ENCODE measurements at regions not wholly inside any gene's neighbourhood (a gene's known extent, or its start where the extent isn't known, plus 50 kb on each side); places are given as distances from the start of the nearest gene placed in this dataset.
A peak's percentile ranks its signal among the peaks of the same experiment; 100 is the strongest.

DNA sequence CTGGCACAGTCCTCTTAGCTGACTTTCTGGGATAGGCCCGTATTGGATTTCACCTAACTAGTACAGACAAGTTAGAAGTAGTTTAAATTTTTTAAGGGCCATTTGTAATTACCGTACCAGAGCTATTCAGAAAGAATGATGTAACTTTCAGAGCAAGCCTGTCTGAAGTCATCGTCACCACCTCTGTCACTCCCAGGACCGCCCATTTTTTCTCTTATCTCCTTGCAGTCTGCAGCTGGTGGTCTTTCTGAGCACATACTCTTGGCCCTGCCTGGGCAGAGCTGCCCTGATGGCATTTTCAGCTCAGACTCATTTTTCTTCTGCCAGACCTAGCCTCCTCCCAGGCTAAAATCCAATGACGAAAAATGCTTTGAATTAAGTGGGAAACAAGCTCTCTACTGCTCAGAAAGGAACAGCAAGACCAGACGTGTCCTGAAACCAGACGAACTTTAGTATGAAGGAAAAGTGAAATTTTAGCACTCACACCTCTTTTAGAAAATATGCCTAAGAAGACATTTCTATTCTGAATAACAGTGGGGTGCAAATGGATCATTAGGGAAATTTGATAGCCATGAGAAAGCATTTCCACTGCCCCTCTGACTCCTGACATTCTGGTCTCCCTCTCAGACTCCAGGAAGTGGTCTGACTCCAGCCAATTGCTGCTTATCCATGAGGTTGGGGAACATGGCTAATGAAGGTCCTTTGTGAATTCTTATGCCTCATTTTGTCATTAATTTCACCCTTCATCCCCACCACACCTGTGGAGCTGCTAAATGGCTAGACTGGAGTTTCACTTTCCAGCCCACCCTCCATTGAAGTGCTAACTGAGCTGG is 162.4 kb upstream of the GYPA start:
- H3K4me3 ChIP-seq (ENCODE audit: low read length): no peak overlapping the region
- no peaks in the 10 kb centered on the region for H3K27me3 ChIP-seq (ENCODE audit: insufficient read depth, low read length, poor library complexity)
- peak; percentile 44 for DNase-seq
- no peak overlapping the region for H2BK120ac ChIP-seq (ENCODE audit: low read depth, low read length)
- peak overlapping the region; percentile 87 for H3K18ac ChIP-seq (ENCODE audit: low read length)
- H3K4me2 ChIP-seq (ENCODE audit: low read length): no peak overlapping the region
- peak overlapping the region; percentile 2 for H3K56ac ChIP-seq (ENCODE audit: low read length)
- H4K8ac ChIP-seq (ENCODE audit: low read depth, low read length): no peak overlapping the region
- H3K36me3 ChIP-seq (ENCODE audit: control insufficient read depth, insufficient read depth, low read length): no peaks in the 10 kb centered on the region
- H3K79me1 ChIP-seq (ENCODE audit: low read length): no peaks in the 10 kb centered on the region
- no peak overlapping the region for H2BK5ac ChIP-seq (ENCODE audit: low read length)
- peaks cover 4% of the 10 kb centered on the region for H3K4me1 ChIP-seq (ENCODE audit: control insufficient read depth, low read depth, low read length)
- no peaks in the 10 kb centered on the region for H3K79me2 ChIP-seq (ENCODE audit: control insufficient read depth, insufficient read depth, low read length)
- no peak overlapping the region for H2AK5ac ChIP-seq (ENCODE audit: low read length)
- H4K5ac ChIP-seq (ENCODE audit: low read length): no peak overlapping the region
- H3K23ac ChIP-seq (ENCODE audit: low read length): no peak overlapping the region
- H3K4ac ChIP-seq (ENCODE audit: low read depth, low read length): no peak overlapping the region
- H2BK15ac ChIP-seq (replicated peaks; ENCODE audit: low read depth): no peak overlapping the region
- no peak overlapping the region for H3K9ac ChIP-seq (ENCODE audit: low read length)
- WGBS (ENCODE audit: extremely low coverage, insufficient coverage, low lambda C conversion rate): no CpG with 5 or more reads among the region's 7 CpGs
- no peak overlapping the region for H3K27ac ChIP-seq (ENCODE audit: low read depth, low read length)

DNA sequence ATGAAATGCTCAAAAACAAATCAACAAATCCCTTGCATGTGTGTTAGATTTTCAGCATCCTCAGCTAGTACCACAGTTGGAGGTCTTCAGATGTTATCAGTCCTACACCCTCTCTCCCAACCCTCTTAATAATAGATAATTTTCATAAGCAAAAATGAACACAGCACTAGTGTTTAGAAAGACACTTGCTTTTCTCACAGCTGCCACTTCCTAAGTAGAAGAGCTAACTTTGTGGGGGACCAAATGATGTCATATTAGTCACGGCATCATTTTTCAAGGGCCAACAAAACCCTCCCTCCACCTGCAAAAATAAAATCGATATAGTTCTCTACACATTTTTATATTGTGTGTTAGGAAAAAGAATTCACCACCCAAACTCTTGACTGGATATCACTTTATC is 163.5 kb upstream of the GYPA start:
- no peak overlapping the region for H2BK5ac ChIP-seq (ENCODE audit: low read length)
- H2AK5ac ChIP-seq (ENCODE audit: low read length): no peak overlapping the region
- no peak overlapping the region for H3K9ac ChIP-seq (ENCODE audit: low read length)
- no peak overlapping the region for H3K18ac ChIP-seq (ENCODE audit: low read length)
- H3K27ac ChIP-seq (ENCODE audit: low read depth, low read length): no peak overlapping the region
- no peak overlapping the region for H3K4me2 ChIP-seq (ENCODE audit: low read length)
- no peaks in the 10 kb centered on the region for H3K27me3 ChIP-seq (ENCODE audit: insufficient read depth, low read length, poor library complexity)
- H3K23ac ChIP-seq (ENCODE audit: low read length): no peak overlapping the region
- H4K8ac ChIP-seq (ENCODE audit: low read depth, low read length): no peak overlapping the region
- no CpG with 5 or more reads among the region's 2 CpGs for WGBS (ENCODE audit: extremely low coverage, insufficient coverage, low lambda C conversion rate)
- no peak overlapping the region for H2BK120ac ChIP-seq (ENCODE audit: low read depth, low read length)
- no peak overlapping the region for H3K4me3 ChIP-seq (ENCODE audit: low read length)
- no peak overlapping the region for H3K4ac ChIP-seq (ENCODE audit: low read depth, low read length)
- H4K5ac ChIP-seq (ENCODE audit: low read length): no peak overlapping the region
- peaks cover 4% of the 10 kb centered on the region for H3K4me1 ChIP-seq (ENCODE audit: control insufficient read depth, low read depth, low read length)
- H3K36me3 ChIP-seq (ENCODE audit: control insufficient read depth, insufficient read depth, low read length): no peaks in the 10 kb centered on the region
- H2BK15ac ChIP-seq (replicated peaks; ENCODE audit: low read depth): no peak overlapping the region
- H3K79me2 ChIP-seq (ENCODE audit: control insufficient read depth, insufficient read depth, low read length): no peaks in the 10 kb centered on the region
- no peak for DNase-seq
- H3K56ac ChIP-seq (ENCODE audit: low read length): no peak overlapping the region
- H3K79me1 ChIP-seq (ENCODE audit: low read length): no peaks in the 10 kb centered on the region

GRCh38 chr4:144310535-144310934 is 170.0 kb upstream of the GYPA start:
- no peak overlapping the region for H3K56ac ChIP-seq (ENCODE audit: low read length)
- no peaks in the 10 kb centered on the region for H3K4me1 ChIP-seq (ENCODE audit: control insufficient read depth, low read depth, low read length)
- H3K23ac ChIP-seq (ENCODE audit: low read length): no peak overlapping the region
- no peak overlapping the region for H4K8ac ChIP-seq (ENCODE audit: low read depth, low read length)
- H3K36me3 ChIP-seq (ENCODE audit: control insufficient read depth, insufficient read depth, low read length): no peaks in the 10 kb centered on the region
- no peaks in the 10 kb centered on the region for H3K27me3 ChIP-seq (ENCODE audit: insufficient read depth, low read length, poor library complexity)
- H2BK120ac ChIP-seq (ENCODE audit: low read depth, low read length): no peak overlapping the region
- no peak overlapping the region for H3K9ac ChIP-seq (ENCODE audit: low read length)
- H3K79me1 ChIP-seq (ENCODE audit: low read length): no peaks in the 10 kb centered on the region
- no peak overlapping the region for H4K5ac ChIP-seq (ENCODE audit: low read length)
- no CpG with 5 or more reads among the region's 4 CpGs for WGBS (ENCODE audit: extremely low coverage, insufficient coverage, low lambda C conversion rate)
- no peak overlapping the region for H3K18ac ChIP-seq (ENCODE audit: low read length)
- no peak overlapping the region for H3K4ac ChIP-seq (ENCODE audit: low read depth, low read length)
- no peak for DNase-seq
- H2AK5ac ChIP-seq (ENCODE audit: low read length): no peak overlapping the region
- no peak overlapping the region for H3K4me3 ChIP-seq (ENCODE audit: low read length)
- no peak overlapping the region for H3K27ac ChIP-seq (ENCODE audit: low read depth, low read length)
- H2BK5ac ChIP-seq (ENCODE audit: low read length): no peak overlapping the region
- H3K4me2 ChIP-seq (ENCODE audit: low read length): no peak overlapping the region
- no peak overlapping the region for H2BK15ac ChIP-seq (replicated peaks; ENCODE audit: low read depth)
- H3K79me2 ChIP-seq (ENCODE audit: control insufficient read depth, insufficient read depth, low read length): no peaks in the 10 kb centered on the region

DNA sequence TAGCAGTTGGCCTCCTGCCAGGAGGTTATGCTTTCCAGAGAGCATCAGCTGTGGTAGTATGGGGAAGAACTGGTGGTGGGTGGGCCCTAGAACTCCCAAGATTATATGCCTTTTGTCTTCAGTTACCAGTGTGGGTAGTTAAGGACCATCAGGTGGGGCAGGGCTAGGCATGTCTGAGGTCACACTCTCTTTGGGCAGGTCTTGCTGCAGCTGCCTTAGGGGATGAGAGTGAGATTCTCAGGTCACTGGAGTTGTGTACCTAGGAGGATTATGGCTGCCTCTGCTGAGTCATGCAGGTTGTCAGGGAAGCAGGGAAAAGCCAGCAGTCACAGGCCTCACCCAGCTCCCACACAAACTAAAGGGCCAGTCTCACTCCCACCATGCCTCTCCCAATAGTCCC is 172.9 kb upstream of the GYPA start:
- H3K9ac ChIP-seq (ENCODE audit: low read length): no peak overlapping the region
- H4K5ac ChIP-seq (ENCODE audit: low read length): no peak overlapping the region
- H2BK5ac ChIP-seq (ENCODE audit: low read length): no peak overlapping the region
- no peaks in the 10 kb centered on the region for H3K4me1 ChIP-seq (ENCODE audit: control insufficient read depth, low read depth, low read length)
- H2BK15ac ChIP-seq (replicated peaks; ENCODE audit: low read depth): no peak overlapping the region
- DNase-seq: no peak
- H3K4me3 ChIP-seq (ENCODE audit: low read length): no peak overlapping the region
- H3K4ac ChIP-seq (ENCODE audit: low read depth, low read length): no peak overlapping the region
- H3K18ac ChIP-seq (ENCODE audit: low read length): no peak overlapping the region
- H3K79me1 ChIP-seq (ENCODE audit: low read length): no peaks in the 10 kb centered on the region
- H3K36me3 ChIP-seq (ENCODE audit: control insufficient read depth, insufficient read depth, low read length): no peaks in the 10 kb centered on the region
- H3K27me3 ChIP-seq (ENCODE audit: insufficient read depth, low read length, poor library complexity): no peaks in the 10 kb centered on the region
- H3K56ac ChIP-seq (ENCODE audit: low read length): no peak overlapping the region
- H3K4me2 ChIP-seq (ENCODE audit: low read length): no peak overlapping the region
- H3K79me2 ChIP-seq (ENCODE audit: control insufficient read depth, insufficient read depth, low read length): no peaks in the 10 kb centered on the region
- no peak overlapping the region for H2AK5ac ChIP-seq (ENCODE audit: low read length)
- no peak overlapping the region for H4K8ac ChIP-seq (ENCODE audit: low read depth, low read length)
- H2BK120ac ChIP-seq (ENCODE audit: low read depth, low read length): no peak overlapping the region
- no peak overlapping the region for H3K23ac ChIP-seq (ENCODE audit: low read length)
- H3K27ac ChIP-seq (ENCODE audit: low read depth, low read length): no peak overlapping the region

DNA sequence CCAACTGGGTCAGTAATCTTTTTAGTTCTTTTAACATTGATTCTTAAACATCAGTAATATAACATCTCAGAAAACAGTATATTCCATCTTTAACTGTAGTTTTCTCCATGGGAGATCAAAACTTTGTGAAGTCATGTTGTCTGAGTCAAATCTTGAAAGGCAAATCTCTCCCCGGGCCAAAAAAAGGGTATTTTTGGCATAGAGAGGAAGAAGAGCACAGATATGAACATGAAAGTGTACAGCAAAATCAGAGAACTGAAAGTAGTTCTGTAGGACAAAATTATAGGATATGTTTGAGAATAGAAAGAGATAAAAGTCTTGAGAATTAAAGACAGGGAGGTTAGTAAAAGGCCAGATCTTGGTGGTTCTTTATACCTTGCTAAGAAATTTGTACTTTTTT is 176.4 kb upstream of the GYPA start:
- no peak for DNase-seq
- H3K9ac ChIP-seq (ENCODE audit: low read length): no peak overlapping the region
- no peak overlapping the region for H3K18ac ChIP-seq (ENCODE audit: low read length)
- no peak overlapping the region for H3K4me3 ChIP-seq (ENCODE audit: low read length)
- no peak overlapping the region for H3K56ac ChIP-seq (ENCODE audit: low read length)
- no peaks in the 10 kb centered on the region for H3K27me3 ChIP-seq (ENCODE audit: insufficient read depth, low read length, poor library complexity)
- H3K4ac ChIP-seq (ENCODE audit: low read depth, low read length): no peak overlapping the region
- H2BK5ac ChIP-seq (ENCODE audit: low read length): no peak overlapping the region
- H3K27ac ChIP-seq (ENCODE audit: low read depth, low read length): no peak overlapping the region
- no peaks in the 10 kb centered on the region for H3K36me3 ChIP-seq (ENCODE audit: control insufficient read depth, insufficient read depth, low read length)
- no peaks in the 10 kb centered on the region for H3K79me2 ChIP-seq (ENCODE audit: control insufficient read depth, insufficient read depth, low read length)
- no peak overlapping the region for H2AK5ac ChIP-seq (ENCODE audit: low read length)
- no peak overlapping the region for H3K4me2 ChIP-seq (ENCODE audit: low read length)
- H3K79me1 ChIP-seq (ENCODE audit: low read length): no peaks in the 10 kb centered on the region
- H4K8ac ChIP-seq (ENCODE audit: low read depth, low read length): no peak overlapping the region
- H3K4me1 ChIP-seq (ENCODE audit: control insufficient read depth, low read depth, low read length): no peaks in the 10 kb centered on the region
- H4K5ac ChIP-seq (ENCODE audit: low read length): no peak overlapping the region
- H2BK120ac ChIP-seq (ENCODE audit: low read depth, low read length): no peak overlapping the region
- no CpG with 5 or more reads among the region's 1 CpG for WGBS (ENCODE audit: extremely low coverage, insufficient coverage, low lambda C conversion rate)
- H2BK15ac ChIP-seq (replicated peaks; ENCODE audit: low read depth): no peak overlapping the region
- H3K23ac ChIP-seq (ENCODE audit: low read length): no peak overlapping the region

GRCh38 chr4:144318797-144319196 is 178.3 kb upstream of the GYPA start:
- no CpG with 5 or more reads among the region's 3 CpGs for WGBS (ENCODE audit: extremely low coverage, insufficient coverage, low lambda C conversion rate)

More at GRCh38 chr4:144318797-144319196, 178.3 kb upstream of the GYPA start:
- H3K27me3 ChIP-seq (ENCODE audit: insufficient read depth, low read length, poor library complexity): no peaks in the 10 kb centered on the region
- no peak overlapping the region for H3K4ac ChIP-seq (ENCODE audit: low read depth, low read length)
- H3K4me1 ChIP-seq (ENCODE audit: control insufficient read depth, low read depth, low read length): no peaks in the 10 kb centered on the region
- no peak overlapping the region for H3K56ac ChIP-seq (ENCODE audit: low read length)
- no peak overlapping the region for H2AK5ac ChIP-seq (ENCODE audit: low read length)
- H3K4me3 ChIP-seq (ENCODE audit: low read length): no peak overlapping the region
- H2BK5ac ChIP-seq (ENCODE audit: low read length): no peak overlapping the region
- no peak overlapping the region for H3K9ac ChIP-seq (ENCODE audit: low read length)
- H2BK120ac ChIP-seq (ENCODE audit: low read depth, low read length): no peak overlapping the region
- no peak overlapping the region for H4K8ac ChIP-seq (ENCODE audit: low read depth, low read length)
- H4K5ac ChIP-seq (ENCODE audit: low read length): no peak overlapping the region
- H2BK15ac ChIP-seq (replicated peaks; ENCODE audit: low read depth): no peak overlapping the region
- H3K79me2 ChIP-seq (ENCODE audit: control insufficient read depth, insufficient read depth, low read length): no peaks in the 10 kb centered on the region
- H3K79me1 ChIP-seq (ENCODE audit: low read length): no peaks in the 10 kb centered on the region
- no peak overlapping the region for H3K18ac ChIP-seq (ENCODE audit: low read length)
- H3K4me2 ChIP-seq (ENCODE audit: low read length): no peak overlapping the region
- H3K23ac ChIP-seq (ENCODE audit: low read length): no peak overlapping the region
- no peaks in the 10 kb centered on the region for H3K36me3 ChIP-seq (ENCODE audit: control insufficient read depth, insufficient read depth, low read length)
- no peak overlapping the region for H3K27ac ChIP-seq (ENCODE audit: low read depth, low read length)
- DNase-seq: no peak

Data from mesendoderm (in vitro differentiated cells).